Muscle of leg (tissue), 3 donors: ENCODE measurements at regions not wholly inside any gene's neighbourhood (a gene's known extent, or its start where the extent isn't known, plus 50 kb on each side); places are given as distances from the start of the nearest gene placed in this dataset.
"Not testable (repeated sequence)": the region's sequence is repeated elsewhere in the genome, so short reads cannot be mapped to it uniquely, and the experiment has no call there.

Experiments used
- DNase-seq: peaks from one replicate; pipeline ENCODE4 v3.0.0; 2013
- H3K27ac ChIP-seq: one replicate; pipeline ENCODE4 v1.5.1; 2013; ENCODE audit warnings: mild to moderate bottlenecking, low read length, control low read depth
- H3K27me3 ChIP-seq: one replicate; pipeline ENCODE4 v1.6.1; 2013; ENCODE audit warnings: low read length; ENCODE audit not compliant: control insufficient read depth, insufficient read depth
- H3K36me3 ChIP-seq: one replicate; pipeline ENCODE4 v1.6.1; 2013; ENCODE audit warnings: low read length; ENCODE audit not compliant: control insufficient read depth, insufficient read depth
- H3K4me1 ChIP-seq: one replicate; pipeline ENCODE4 v1.6.1; 2013; ENCODE audit warnings: low read length; ENCODE audit not compliant: control insufficient read depth, insufficient read depth
- H3K4me3 ChIP-seq: one replicate; pipeline ENCODE4 v1.5.1; 2013; ENCODE audit warnings: low read length, control low read depth
- H3K9me3 ChIP-seq: replicated peaks from 2 replicates; pipeline ENCODE4 v1.6.1; 2013; ENCODE audit warnings: low read depth, low read length; ENCODE audit not compliant: control insufficient read depth
- WGBS: methylation state at CpG from one replicate; pipeline ENCODE4 v1.1.5; 2013; ENCODE audit warnings: missing lambda C conversion rate; ENCODE audit not compliant: insufficient coverage; 5-methylcytosine and 5-hydroxymethylcytosine counted together

- 80% methylated on average over 4 of the region's 7 CpGs for WGBS
- H3K36me3 ChIP-seq, DNase-seq, H3K9me3 ChIP-seq, H3K4me3 ChIP-seq, H3K27ac ChIP-seq, H3K4me1 ChIP-seq, H3K27me3 ChIP-seq: not testable (repeated sequence)
These were observed 185.9 kb upstream of the ZNF644 start for GRCh38 chr1:91207691-91208090.

GRCh38 chr1:91204150-91204549 lies 182.3 kb upstream of the ZNF644 start:
- not testable (repeated sequence) for H3K36me3 ChIP-seq, H3K27me3 ChIP-seq, H3K9me3 ChIP-seq, DNase-seq, H3K4me1 ChIP-seq, H3K4me3 ChIP-seq, H3K27ac ChIP-seq
- WGBS = no CpG with 5 or more reads among the region's 9 CpGs

GRCh38 chr1:91201694-91202093 lies 179.9 kb upstream of the ZNF644 start:
- Histone ChIP-seq H3K4me3 (no peak overlapping the region), H3K36me3 (no peaks in the 10 kb centered on the region), H3K27me3 (no peaks in the 10 kb centered on the region), H3K4me1 (no peaks in the 10 kb centered on the region), H3K9me3 (no peaks in the 10 kb centered on the region), H3K27ac (no peak overlapping the region)
- DNase-seq = no peak
- WGBS = no CpG with 5 or more reads among the region's 1 CpG

- H3K27me3 ChIP-seq = no peaks in the 10 kb centered on the region
- no peaks in the 10 kb centered on the region for H3K4me1 ChIP-seq
- no peaks in the 10 kb centered on the region for H3K36me3 ChIP-seq
- no peak for DNase-seq
- H3K27ac ChIP-seq = no peak overlapping the region
- no CpG with 5 or more reads among the region's 3 CpGs for WGBS
- H3K4me3 ChIP-seq = no peak overlapping the region
- no peaks in the 10 kb centered on the region for H3K9me3 ChIP-seq
These were observed 179.3 kb upstream of the ZNF644 start for GRCh38 chr1:91201176-91201575.

- no CpG with 5 or more reads among the region's 5 CpGs for WGBS
- H3K4me1 ChIP-seq = no peaks in the 10 kb centered on the region
- no peak for DNase-seq
- H3K9me3 ChIP-seq = no peaks in the 10 kb centered on the region
- H3K36me3 ChIP-seq = no peaks in the 10 kb centered on the region
- no peaks in the 10 kb centered on the region for H3K27me3 ChIP-seq
- no peak overlapping the region for H3K4me3 ChIP-seq
- no peak overlapping the region for H3K27ac ChIP-seq
These were observed 178.8 kb upstream of the ZNF644 start for GRCh38 chr1:91200675-91201074.

GRCh38 chr1:91199988-91200387 lies 178.2 kb upstream of the ZNF644 start:
- no CpG with 5 or more reads among the region's 6 CpGs for WGBS
- Histone ChIP-seq H3K27me3 (no peaks in the 10 kb centered on the region), H3K27ac (no peak overlapping the region), H3K36me3 (no peaks in the 10 kb centered on the region), H3K9me3 (no peaks in the 10 kb centered on the region), H3K4me3 (no peak overlapping the region), H3K4me1 (no peaks in the 10 kb centered on the region)
- DNase-seq = no peak

GRCh38 chr1:91190996-91191395 lies 169.2 kb upstream of the ZNF644 start:
- Histone ChIP-seq H3K4me3 (no peak overlapping the region), H3K27ac (no peak overlapping the region), H3K9me3 (no peaks in the 10 kb centered on the region), H3K36me3 (no peaks in the 10 kb centered on the region), H3K4me1 (no peaks in the 10 kb centered on the region), H3K27me3 (no peaks in the 10 kb centered on the region)
- no peak for DNase-seq
- WGBS = 76% methylated on average over 4 of the region's 4 CpGs

- no peak overlapping the region for H3K4me3 ChIP-seq
- 53% methylated on average over 3 of the region's 4 CpGs for WGBS
- H3K9me3 ChIP-seq = no peaks in the 10 kb centered on the region
- H3K4me1 ChIP-seq = no peaks in the 10 kb centered on the region
- H3K27me3 ChIP-seq = no peaks in the 10 kb centered on the region
- no peak overlapping the region for H3K27ac ChIP-seq
- no peak for DNase-seq
- H3K36me3 ChIP-seq = no peaks in the 10 kb centered on the region
These were observed 167.3 kb upstream of the ZNF644 start for GRCh38 chr1:91189096-91189495.

GRCh38 chr1:91182807-91183206 lies 161.0 kb upstream of the ZNF644 start:
- H3K36me3 ChIP-seq, DNase-seq, H3K27ac ChIP-seq, H3K27me3 ChIP-seq, H3K4me3 ChIP-seq, H3K9me3 ChIP-seq, H3K4me1 ChIP-seq: not testable (repeated sequence)

GRCh38 chr1:91176250-91176649 lies 154.4 kb upstream of the ZNF644 start:
- Histone ChIP-seq H3K4me3 (no peak overlapping the region), H3K9me3 (no peaks in the 10 kb centered on the region), H3K27ac (no peak overlapping the region), H3K27me3 (no peaks in the 10 kb centered on the region), H3K4me1 (peaks cover 3% of the 10 kb centered on the region), H3K36me3 (no peaks in the 10 kb centered on the region)
- no peak for DNase-seq
- no CpG with 5 or more reads among the region's 1 CpG for WGBS

- peaks cover 3% of the 10 kb centered on the region for H3K4me1 ChIP-seq
- H3K27me3 ChIP-seq = no peaks in the 10 kb centered on the region
- no peak overlapping the region for H3K4me3 ChIP-seq
- DNase-seq = no peak
- H3K36me3 ChIP-seq = no peaks in the 10 kb centered on the region
- WGBS = no CpG with 5 or more reads among the region's 3 CpGs
- H3K9me3 ChIP-seq = no peaks in the 10 kb centered on the region
- no peak overlapping the region for H3K27ac ChIP-seq
These were observed 152.9 kb upstream of the ZNF644 start for GRCh38 chr1:91174734-91175133.
